Transverse colon (tissue), 4 donors: ENCODE measurements at regions not wholly inside any gene's neighbourhood (a gene's known extent, or its start where the extent isn't known, plus 50 kb on each side); places are given as distances from the start of the nearest gene placed in this dataset.

Source experiments
- DNase-seq: peaks from one replicate; pipeline ENCODE4 v3.0.0-alpha.2; 2019
- H3K27ac ChIP-seq, 4 donors: fragments of 200-600 bp; sonication (generic); 2 replicates each; pipeline ENCODE4 v1.5.1; 2016 to 2018; ENCODE audit warnings: inconsistent platforms in 4 of 4
- H3K27me3 ChIP-seq: fragments of 200-600 bp; sonication (generic); 2 replicates; pipeline ENCODE4 v1.5.1; 2017; ENCODE audit warnings: inconsistent platforms
- H3K36me3 ChIP-seq, 4 donors: fragments of 200-600 bp; sonication (generic); 2 replicates each; pipeline ENCODE4 v1.5.1; 2017 to 2019; ENCODE audit warnings: inconsistent platforms in 4 of 4
- H3K4me1 ChIP-seq, 4 donors: fragments of 200-600 bp; sonication (generic); 2 replicates each; pipeline ENCODE4 v1.5.1; 2017 to 2020; ENCODE audit warnings: inconsistent platforms in 4 of 4
- H3K4me3 ChIP-seq, 4 donors: fragments of 200-600 bp; sonication (generic); 1 replicate in 1 of 4; 2 replicates in 3 of 4; pipeline versions ENCODE4 v1.5.1 to v1.6.1; 2017 to 2019; ENCODE audit warnings: inconsistent platforms in 4 of 4
- H3K9me3 ChIP-seq, 2 donors: fragments of 200-600 bp; sonication (generic); 2 replicates each; pipeline ENCODE4 v1.5.1; 2017 to 2019; ENCODE audit warnings: inconsistent platforms in 2 of 2
- EP300 ChIP-seq: sonication (generic); formaldehyde crosslinking; IDR thresholded peaks from one replicate; pipeline ENCODE4 v1.6.1; 2017; ENCODE audit warnings: antibody characterized with exemption, low read depth
- POLR2A ChIP-seq: fragments of 450-650 bp; IDR thresholded peaks from one replicate; pipeline ENCODE4 v1.6.1; 2016; ENCODE audit warnings: antibody characterized with exemption, mild to moderate bottlenecking, moderate library complexity
- POLR2AphosphoS5 ChIP-seq, 3 donors: sonication (generic); formaldehyde crosslinking; IDR thresholded peaks; one replicate each; pipeline ENCODE4 v1.6.1; 2016; ENCODE audit warnings: antibody characterized with exemption in 3 of 3
- WGBS, 2 donors: methylation state at CpG; one replicate each; pipeline ENCODE4 v1.1.5; 2018; ENCODE audit warnings: low coverage in 1 of 2; 5-methylcytosine and 5-hydroxymethylcytosine counted together
- in situ Hi-C, 4 donors: fragments of 200-750 bp; cut with MboI; loops; one replicate each; pipeline versions ENCODE4 v1.15.0 to v1.15.1; 2017; ENCODE audit warnings: low sequenced_read_pairs in 3 of 4, low pct_ligation_motif_present in 1 of 4, low pct_unique_long_range_greater_than_20kb in 1 of 4
- intact Hi-C: fragments of 100-400 bp; cut with DNase I; formaldehyde crosslinking; loops from one replicate; pipeline ENCODE4 v1.15.1; 2023; ENCODE audit warnings: low total_unique reads
- TF ChIP-seq, protein P1 (sequence below), 5 experiments: fragments of 200-600 bp in 3 of 5; fragments of 450-650 bp in 2 of 5; sonication (generic) in 3 of 5; IDR thresholded peaks; 1 replicate in 2 of 5; 2 replicates in 3 of 5; pipeline ENCODE4 v1.5.1; 2016 to 2017; ENCODE audit warnings: antibody characterized with exemption in 5 of 5, inconsistent platforms in 3 of 5, mild to moderate bottlenecking in 2 of 5, moderate library complexity in 1 of 5

DNA sequence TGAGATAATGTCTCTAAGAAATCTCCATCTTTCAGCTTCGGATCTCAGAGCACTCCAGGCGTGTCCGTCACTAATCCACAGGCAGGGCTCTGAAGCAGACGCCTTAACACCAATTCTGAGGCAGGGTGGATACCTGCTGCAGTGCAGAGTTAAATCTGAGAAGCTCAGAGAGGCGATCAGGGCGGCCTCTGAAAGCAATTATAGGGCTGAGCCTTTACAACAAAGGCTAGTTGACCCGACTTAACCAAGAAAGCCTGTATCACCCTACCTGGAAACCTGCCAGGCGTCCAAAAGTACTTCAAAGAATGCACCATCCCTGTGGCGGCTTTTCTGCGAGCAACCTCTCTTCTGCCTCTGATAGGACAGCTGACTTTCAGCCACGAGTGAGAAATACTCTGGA is 134.8 kb upstream of the MSX2 start:
- H3K27me3 ChIP-seq = peaks cover 15% of the 10 kb centered on the region
- H3K36me3 ChIP-seq = no peaks in the 10 kb centered on the region
- no peak for DNase-seq
- in situ Hi-C loops (no loop called here), intact Hi-C loops (no loop called here)
- no peaks in the 10 kb centered on the region for H3K4me1 ChIP-seq
- H3K9me3 ChIP-seq = peaks cover 0 to 4% of the 10 kb centered on the region in 2 donors
- H3K4me3 ChIP-seq = no peak overlapping the region
- WGBS, 2 donors = 32 to 33% methylated on average over 4 to 11 of the region's 11 CpGs
- no peak overlapping the region for H3K27ac ChIP-seq
- TF ChIP-seq POLR2AphosphoS5 (IDR thresholded peaks at IDR 0.05) = no peak
- no peak for TF ChIP-seq POLR2A
- TF ChIP-seq, protein P1, sequence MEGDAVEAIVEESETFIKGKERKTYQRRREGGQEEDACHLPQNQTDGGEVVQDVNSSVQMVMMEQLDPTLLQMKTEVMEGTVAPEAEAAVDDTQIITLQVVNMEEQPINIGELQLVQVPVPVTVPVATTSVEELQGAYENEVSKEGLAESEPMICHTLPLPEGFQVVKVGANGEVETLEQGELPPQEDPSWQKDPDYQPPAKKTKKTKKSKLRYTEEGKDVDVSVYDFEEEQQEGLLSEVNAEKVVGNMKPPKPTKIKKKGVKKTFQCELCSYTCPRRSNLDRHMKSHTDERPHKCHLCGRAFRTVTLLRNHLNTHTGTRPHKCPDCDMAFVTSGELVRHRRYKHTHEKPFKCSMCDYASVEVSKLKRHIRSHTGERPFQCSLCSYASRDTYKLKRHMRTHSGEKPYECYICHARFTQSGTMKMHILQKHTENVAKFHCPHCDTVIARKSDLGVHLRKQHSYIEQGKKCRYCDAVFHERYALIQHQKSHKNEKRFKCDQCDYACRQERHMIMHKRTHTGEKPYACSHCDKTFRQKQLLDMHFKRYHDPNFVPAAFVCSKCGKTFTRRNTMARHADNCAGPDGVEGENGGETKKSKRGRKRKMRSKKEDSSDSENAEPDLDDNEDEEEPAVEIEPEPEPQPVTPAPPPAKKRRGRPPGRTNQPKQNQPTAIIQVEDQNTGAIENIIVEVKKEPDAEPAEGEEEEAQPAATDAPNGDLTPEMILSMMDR (IDR thresholded peaks at IDR 0.05) = no peak
- TF ChIP-seq EP300 = no peak

DNA sequence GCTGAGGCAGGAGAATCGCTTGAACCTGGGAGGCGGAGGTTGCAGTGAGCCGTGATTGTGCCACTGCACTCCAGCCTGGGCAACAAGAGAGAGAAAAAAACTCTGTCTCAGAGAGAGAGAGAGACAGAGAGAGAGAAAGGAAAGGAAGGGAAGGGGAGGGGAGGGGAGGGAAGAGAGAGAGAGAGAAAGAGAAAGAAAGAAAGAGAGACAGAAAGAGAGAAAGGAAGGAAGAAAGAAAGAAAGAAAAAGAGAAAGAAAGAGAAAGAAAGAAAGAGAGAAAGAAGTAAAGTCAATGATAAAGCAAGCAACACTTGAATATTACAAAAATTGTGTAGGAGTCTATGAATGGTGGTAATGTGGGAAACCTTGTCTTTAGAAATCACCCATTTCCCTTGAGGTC is 133.6 kb upstream of the MSX2 start:
- H3K9me3 ChIP-seq = peaks cover 0 to 3% of the 10 kb centered on the region in 2 donors
- peaks cover 15% of the 10 kb centered on the region for H3K27me3 ChIP-seq
- in situ Hi-C loops (no loop called here), intact Hi-C loops (no loop called here)
- TF ChIP-seq EP300 = no peak
- H3K4me3 ChIP-seq = no peak overlapping the region
- no peak overlapping the region for H3K27ac ChIP-seq
- 76 to 90% methylated on average over 3 of the region's 3 CpGs for WGBS, 2 donors
- no peaks in the 10 kb centered on the region for H3K36me3 ChIP-seq
- H3K4me1 ChIP-seq = no peaks in the 10 kb centered on the region
- no peak for DNase-seq

DNA sequence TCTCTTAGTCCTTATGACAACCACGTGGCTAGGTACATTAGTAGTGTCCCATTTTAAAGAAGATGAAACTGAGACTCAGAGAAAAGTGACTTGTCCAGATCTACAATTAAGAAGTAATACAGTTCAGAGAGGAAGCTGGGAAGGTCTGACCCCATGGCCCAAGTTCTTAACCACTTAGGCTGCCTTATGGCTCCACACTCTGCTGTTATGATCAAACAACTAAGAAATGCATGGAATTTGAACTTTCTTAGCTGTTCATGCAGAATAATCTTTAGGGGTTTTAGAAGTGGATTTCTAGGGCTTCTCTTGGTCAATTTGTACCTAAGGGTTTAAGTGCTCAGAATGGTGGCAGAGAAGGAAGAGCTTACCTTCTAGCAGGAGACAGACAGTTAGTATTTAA is 128.0 kb upstream of the MSX2 start:
- no peak for TF ChIP-seq EP300
- no peak for TF ChIP-seq POLR2AphosphoS5 (IDR thresholded peaks at IDR 0.05)
- TF ChIP-seq POLR2A = no peak
- TF ChIP-seq, protein P1 (IDR thresholded peaks at IDR 0.05) = no peak
- H3K27me3 ChIP-seq = peaks cover 18% of the 10 kb centered on the region
- no peaks in the 10 kb centered on the region for H3K4me1 ChIP-seq
- H3K9me3 ChIP-seq = no peaks in the 10 kb centered on the region
- WGBS, 2 donors = 75 to 77% methylated on average over 1 of the region's 1 CpG
- in situ Hi-C loops = no loop called here
- H3K36me3 ChIP-seq = no peaks in the 10 kb centered on the region
- no peak overlapping the region for H3K27ac ChIP-seq
- no peak for DNase-seq
- no peak overlapping the region for H3K4me3 ChIP-seq
- intact Hi-C loops = no loop called here

DNA sequence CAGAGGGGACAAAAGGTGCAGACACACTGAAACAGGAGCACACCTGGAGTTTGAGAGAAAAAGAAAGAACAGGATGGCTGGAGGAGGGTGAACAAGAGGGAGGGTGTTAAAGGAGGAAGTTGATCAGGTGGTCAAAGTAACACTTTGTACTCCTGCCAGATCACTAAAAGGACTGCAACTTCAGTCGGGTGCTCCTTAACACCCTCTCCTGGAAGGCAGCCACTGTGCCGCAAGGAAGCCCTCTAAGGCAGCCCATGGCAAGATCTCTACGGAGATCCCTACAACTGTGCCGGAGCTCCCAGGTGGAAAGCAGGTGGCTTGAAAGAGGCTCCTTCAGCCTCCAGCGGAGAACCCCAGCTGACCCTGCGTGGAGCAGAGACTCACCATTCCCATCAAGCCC is 124.4 kb upstream of the MSX2 start:
- Histone ChIP-seq H3K36me3 (no peaks in the 10 kb centered on the region), H3K9me3 (no peaks in the 10 kb centered on the region), H3K27ac (no peak overlapping the region), H3K27me3 (peaks cover 26% of the 10 kb centered on the region), H3K4me1 (no peaks in the 10 kb centered on the region), H3K4me3 (no peak overlapping the region)
- intact Hi-C loops = no loop called here
- DNase-seq = no peak
- TF ChIP-seq POLR2A (no peak), EP300 (no peak), POLR2AphosphoS5 (IDR thresholded peaks at IDR 0.05) (no peak)
- TF ChIP-seq, protein P1 (IDR thresholded peaks at IDR 0.05) = no peak
- in situ Hi-C loops = no loop called here
- 0 to 20% methylated on average over 2 to 5 of the region's 6 CpGs for WGBS, 2 donors

DNA sequence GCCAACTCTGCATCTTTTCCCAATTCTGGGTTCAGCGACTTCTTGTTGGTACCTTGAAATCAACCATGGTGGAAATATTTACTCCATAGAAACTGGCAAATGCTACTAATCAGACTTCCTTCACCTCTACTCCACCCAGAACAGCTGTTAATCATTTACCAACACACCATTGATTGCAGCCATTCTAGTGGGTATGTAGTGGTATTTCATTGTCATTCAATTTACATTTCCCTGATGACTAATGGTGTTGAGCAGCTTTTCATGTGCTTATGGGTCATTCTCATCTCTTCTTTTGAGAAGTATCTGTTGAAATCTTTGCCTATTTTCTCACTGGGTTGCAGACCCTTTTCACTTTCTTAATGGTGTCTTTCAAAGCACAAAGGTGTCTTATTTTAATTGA is 122.4 kb upstream of the MSX2 start:
- Histone ChIP-seq H3K27ac (no peak overlapping the region), H3K9me3 (no peaks in the 10 kb centered on the region), H3K27me3 (peaks cover 37% of the 10 kb centered on the region), H3K4me1 (no peaks in the 10 kb centered on the region), H3K4me3 (no peak overlapping the region), H3K36me3 (no peaks in the 10 kb centered on the region)
- 84 to 100% methylated on average over 1 of the region's 1 CpG for WGBS, 2 donors
- TF ChIP-seq EP300 (no peak), POLR2AphosphoS5 (IDR thresholded peaks at IDR 0.05) (no peak), POLR2A (no peak)
- TF ChIP-seq, protein P1 (IDR thresholded peaks at IDR 0.05) = no peak
- in situ Hi-C loops = no loop called here
- intact Hi-C loops = no loop called here
- no peak for DNase-seq
